Activated CD4-positive, alpha-beta T cell treated with anti-CD3 and anti-CD28 coated beads, Interleukin-2, amount 50 U/mL, for 4 hours (primary cell): ENCODE measurements at regions not wholly inside any gene's neighbourhood (a gene's known extent, or its start where the extent isn't known, plus 50 kb on each side); places are given as distances from the start of the nearest gene placed in this dataset.
A peak's percentile ranks its signal among the peaks of the same experiment; 100 is the strongest.

Experiments
- DNase-seq, 2 experiments: peaks; one replicate each; pipeline ENCODE4 v3.0.0-alpha.2; 2020

DNA sequence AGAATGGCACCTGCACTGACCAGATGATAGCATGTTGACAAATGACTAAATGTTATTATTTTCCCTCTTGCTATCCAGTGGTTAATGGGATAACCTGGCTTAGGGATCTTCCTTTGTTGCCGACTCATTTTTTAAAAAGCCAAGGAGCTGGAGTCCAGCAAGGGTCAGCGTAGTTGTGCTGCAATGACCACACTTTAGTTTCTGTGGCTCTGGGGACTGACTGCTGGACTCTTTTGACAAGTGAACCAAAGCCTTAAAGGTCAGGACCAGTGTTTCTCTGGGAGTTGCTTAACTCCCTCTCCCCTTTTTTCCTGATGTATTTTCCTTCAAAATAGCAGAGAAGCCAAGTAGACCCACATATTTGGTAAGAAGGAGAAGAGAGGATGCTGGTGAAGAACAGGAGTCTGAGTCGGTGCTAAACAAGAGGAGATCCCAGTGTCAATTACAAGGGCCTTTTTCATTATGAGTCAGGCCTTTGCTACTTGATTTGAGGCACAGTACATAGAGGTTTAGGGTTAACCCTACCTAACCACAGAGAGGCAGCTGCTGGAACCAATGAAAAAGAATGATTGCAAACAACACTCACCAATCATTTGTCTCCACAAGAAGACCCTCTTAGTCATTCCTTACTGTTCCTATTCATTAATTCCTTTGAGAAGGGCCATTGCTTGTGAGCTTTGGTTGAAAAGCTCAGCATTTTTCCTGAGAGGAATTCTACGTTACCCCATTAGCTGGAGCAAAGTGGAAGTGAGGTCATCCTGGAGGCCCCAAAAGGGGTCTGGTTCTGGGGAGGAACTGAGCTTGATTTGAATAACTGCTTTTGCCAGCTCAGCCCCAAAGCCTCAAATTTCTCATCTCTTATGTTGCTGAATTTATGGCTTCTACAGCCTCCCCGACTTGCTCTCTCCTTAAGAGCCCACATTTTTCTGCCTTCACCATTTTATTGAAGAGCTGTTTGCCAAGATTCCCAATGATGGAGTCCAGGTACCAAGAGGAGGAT is 137.6 kb upstream of the HNMT start:
- DNase-seq: no peak

DNA sequence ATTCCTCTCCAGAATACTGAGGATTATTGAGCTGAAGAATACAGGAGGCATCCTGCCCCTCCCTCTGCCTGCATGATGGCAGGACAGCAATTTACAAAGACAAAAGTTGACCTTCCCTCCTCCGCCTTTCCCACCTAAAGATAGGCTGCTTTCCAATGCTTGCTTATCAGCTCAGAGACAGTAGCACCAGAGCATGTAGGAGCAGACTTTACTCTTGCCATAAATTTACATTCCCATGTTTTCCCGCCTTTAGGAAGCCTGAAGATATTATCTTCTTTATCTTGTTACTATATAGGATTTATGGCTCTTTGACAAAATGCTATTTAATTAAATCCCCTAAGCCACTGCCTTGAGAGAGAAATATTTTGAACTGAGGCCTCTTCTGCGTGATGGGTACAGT is 135.6 kb upstream of the HNMT start:
- no peak for DNase-seq

GRCh38 chr2:137829251-137829650 is 135.0 kb upstream of the HNMT start:
- no peak for DNase-seq

- no peak for DNase-seq
These were observed 129.4 kb upstream of the HNMT start for GRCh38 chr2:137834760-137835379.

DNA sequence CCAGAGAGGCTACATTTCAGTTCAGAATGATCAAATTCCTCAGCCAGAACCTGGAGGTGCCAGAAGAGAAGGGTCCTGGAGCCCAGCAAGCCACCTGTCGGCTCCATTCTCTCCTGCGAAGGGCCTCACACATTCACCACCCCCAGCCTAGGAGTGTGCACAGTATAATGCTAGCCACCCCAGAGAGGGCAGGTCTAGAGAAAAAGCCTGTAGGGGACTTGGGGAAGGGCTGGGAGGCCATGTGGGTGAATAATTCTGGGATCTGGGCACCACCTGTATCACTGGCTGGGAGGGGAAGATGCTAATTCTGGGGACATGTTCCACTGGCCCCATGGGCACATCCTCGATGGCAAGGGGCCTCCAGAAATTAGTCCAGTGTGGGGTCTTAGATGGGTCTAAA is 127.6 kb upstream of the HNMT start:
- no peak for DNase-seq

DNA sequence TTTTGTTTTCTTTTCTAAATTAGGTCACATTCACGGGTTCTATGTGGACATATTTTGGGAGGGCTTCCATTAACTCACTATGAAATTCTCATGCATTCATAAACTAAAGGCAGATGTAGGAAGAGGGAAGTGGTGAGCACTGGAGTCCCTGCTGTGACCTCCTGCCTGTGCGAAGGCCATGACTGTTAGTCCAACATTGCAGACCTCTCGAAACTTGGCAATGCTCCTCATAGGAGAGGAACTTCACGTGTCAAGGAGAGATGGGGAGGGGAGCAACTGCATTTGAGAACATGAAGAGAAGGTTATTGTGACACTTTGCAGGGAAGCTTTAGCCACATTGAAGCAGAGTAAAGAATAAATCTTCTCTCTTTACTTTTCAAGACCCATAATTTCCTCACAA is 126.4 kb upstream of the HNMT start:
- no peak for DNase-seq

DNA sequence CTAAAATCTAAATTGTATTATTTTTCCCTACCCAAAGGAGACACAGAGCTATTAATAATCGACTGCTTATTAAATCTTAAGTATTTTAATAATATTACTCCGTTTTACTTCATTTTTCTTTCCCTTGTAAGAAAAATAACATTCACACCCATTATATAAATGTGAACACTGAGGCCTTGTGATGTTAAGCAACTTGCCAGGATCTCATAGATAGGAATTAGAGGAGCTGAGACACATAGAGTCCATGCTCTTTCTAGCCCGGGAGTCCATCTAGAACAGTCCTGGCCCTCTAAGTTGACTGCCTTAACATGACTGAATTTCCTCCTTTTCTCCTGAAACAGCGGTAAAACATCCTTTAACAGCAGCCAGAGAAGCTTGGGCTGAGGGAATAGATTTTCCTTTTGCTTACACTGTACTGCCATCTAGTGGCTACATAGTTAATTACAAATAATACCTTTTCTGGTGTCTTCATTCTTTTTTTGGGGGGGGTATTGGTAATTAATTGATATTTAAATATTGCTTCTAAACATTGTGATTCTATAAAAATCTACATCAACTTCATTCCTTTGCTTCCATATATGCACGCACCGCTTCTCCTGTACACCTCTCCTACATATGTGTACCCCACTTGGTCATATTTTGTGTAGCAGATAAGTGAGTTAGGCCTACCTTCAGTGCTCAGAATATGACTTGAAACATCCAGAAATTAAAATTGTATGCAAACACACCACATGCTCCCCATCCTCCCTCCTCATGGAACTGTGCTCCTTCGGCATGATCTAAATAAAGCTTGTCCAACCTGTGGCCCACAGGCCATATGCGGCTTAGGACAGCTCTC is 125.8 kb upstream of the HNMT start:
- DNase-seq: no peak

DNA sequence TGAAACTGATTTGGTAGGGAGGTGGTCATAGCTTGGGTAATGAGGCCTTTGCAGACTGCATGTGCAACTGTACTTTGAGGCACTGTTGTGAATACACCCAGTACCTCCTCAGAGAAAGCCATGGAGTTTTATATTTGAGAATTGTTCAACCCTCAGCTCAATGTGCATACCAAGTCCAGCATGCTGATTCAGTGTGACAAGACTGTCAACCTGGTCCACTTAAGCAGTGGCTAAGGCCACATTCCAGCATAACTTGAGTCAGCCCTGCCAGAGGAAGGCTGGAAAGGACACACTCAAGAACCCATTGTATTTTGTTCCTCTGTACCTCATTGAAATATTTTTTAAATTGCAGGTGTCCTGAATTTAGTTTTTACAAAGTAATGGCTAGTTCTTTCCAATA is 121.8 kb upstream of the HNMT start:
- no peak for DNase-seq

DNA sequence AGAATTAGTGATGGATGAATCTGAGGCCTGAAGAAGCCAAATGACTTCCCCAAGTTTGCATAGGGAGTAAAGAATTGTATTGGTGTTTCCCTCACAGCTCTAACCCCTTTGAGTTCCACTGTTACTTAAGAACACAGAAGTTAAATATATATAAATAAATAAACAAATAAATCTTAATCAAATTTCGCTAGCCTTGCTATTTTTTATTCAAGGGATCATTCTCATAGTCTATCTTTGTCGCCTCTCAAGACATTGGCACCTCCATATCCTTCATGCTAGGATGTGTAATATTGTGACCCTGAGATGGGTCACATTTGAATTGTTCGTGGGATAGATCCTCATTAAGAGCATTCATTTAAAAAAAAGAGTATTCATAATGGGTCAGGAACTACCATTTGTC is 121.3 kb upstream of the HNMT start:
- no peak for DNase-seq

- DNase-seq: no peak
These were observed 118.9 kb upstream of the HNMT start for GRCh38 chr2:137845422-137845821.

- DNase-seq: no peak
These were observed 117.3 kb upstream of the HNMT start for GRCh38 chr2:137846993-137847392.

DNA sequence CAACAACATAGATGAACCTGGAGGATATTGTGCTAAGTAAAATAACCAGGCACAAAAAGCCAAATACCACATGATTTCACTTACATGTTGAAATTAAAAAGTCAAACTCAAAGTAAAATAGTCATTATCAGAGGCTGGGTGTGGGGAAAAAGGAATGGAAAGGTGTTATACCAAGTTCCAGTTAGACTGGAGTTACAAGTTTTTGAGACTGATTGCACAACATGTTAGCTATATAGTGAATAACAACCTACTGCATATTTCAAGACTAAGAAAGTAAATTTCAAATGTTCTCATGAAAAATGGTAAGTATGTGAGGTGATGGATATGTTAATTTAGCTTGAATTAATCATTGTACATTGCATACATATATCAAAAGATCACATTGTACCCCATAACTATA is 116.8 kb upstream of the HNMT start:
- DNase-seq: no peak

DNA sequence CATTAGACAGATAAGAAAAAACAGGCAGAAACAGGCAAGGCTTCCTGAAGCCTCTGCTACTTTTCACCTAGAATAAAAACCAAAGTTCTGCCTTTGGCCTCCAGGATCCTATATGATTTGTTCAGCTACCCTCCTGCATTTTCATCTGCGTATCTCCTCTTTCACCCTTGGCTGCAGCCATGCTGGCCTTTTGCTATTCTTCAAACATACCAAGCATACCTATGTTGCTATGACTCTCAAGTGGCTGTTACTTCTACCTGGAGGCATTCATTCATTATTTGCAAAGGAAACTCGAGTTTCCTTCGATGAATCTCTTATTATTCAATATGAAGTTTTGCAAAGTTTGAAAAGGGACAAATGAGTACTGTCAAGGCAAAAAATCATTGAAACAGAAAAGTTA is 106.4 kb upstream of the HNMT start:
- no peak for DNase-seq

- DNase-seq: no peak
These were observed 101.6 kb upstream of the HNMT start for GRCh38 chr2:137862651-137863050.

GRCh38 chr2:137865954-137866540 is 98.2 kb upstream of the HNMT start:
- peak; percentile 33 to 41 for DNase-seq

- no peak for DNase-seq
These were observed 93.6 kb upstream of the HNMT start for GRCh38 chr2:137870682-137871081.

DNA sequence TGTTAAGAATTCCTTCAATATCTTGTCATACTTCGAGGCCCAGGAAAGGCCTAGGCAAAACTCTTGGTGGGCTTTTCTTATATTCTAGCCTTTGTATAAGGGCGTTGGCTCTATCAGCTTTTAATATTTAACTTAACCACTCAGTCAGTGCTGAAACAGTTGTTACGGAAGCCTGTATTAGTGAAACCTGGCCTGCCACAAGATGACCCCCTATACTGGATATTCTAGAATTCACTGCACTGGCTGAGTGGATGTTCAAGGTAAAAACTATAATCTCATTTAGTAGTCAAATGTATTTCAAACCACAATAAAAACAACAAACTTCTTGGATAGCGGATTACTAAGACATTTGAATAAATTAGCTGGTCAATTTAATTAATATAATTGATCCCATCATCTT is 91.7 kb upstream of the HNMT start:
- DNase-seq: no peak

- DNase-seq: no peak
These were observed 90.6 kb upstream of the HNMT start for GRCh38 chr2:137873536-137874244.

GRCh38 chr2:137879121-137879520 is 85.2 kb upstream of the HNMT start:
- DNase-seq: no peak

GRCh38 chr2:137881711-137882110 is 82.6 kb upstream of the HNMT start:
- no peak for DNase-seq

- DNase-seq: no peak
These were observed 78.0 kb upstream of the HNMT start for GRCh38 chr2:137886083-137886831.

GRCh38 chr2:137888845-137889244 is 75.4 kb upstream of the HNMT start:
- DNase-seq: no peak
